ENCODE measurements at regions not wholly inside any gene's neighbourhood (a gene's known extent, or its start where the extent isn't known, plus 50 kb on each side); places are given as distances from the start of the nearest gene placed in this dataset.

- ChIA-PET POLR2A (no interaction called here), CTCF (ENCODE audit: low intra/inter-chr PET ratio) (no interaction called here)
- H3K27me3 ChIP-seq (ENCODE audit: control insufficient read depth in 2 of 2, insufficient read depth in 2 of 2, low read length in 2 of 2), result no peaks in the 10 kb centered on the region
- in situ Hi-C loops (cut with MboI) (no loop called here), intact Hi-C loops (cut with micrococcal nuclease) (loop anchor here (10.0 kb wide), 1 partner anchor 141 kb away; no protein-coding TSS in a partner anchor)
- peak overlapping the region; percentile 81; the same call in 2 of the 3 replicates for H3K27ac ChIP-seq (ENCODE audit: extremely low read depth, low read depth, low read length)
- BruUV-seq (replicated peaks), result no TSS peak
- DNase-seq (ENCODE audit: extremely low read depth in 1 of 4, low spot score in 3 of 4), result no peak
- H3K4me3 ChIP-seq, result no peak overlapping the region
- H3K9ac ChIP-seq (ENCODE audit: insufficient read depth in 1 of 2, low read depth in 2 of 2, low read length in 2 of 2), result no peak overlapping the region
- H3K79me2 ChIP-seq (ENCODE audit: control insufficient read depth, insufficient read depth, low read length), result no peaks in the 10 kb centered on the region
- TF ChIP-seq ADNP (tag; IDR thresholded peaks at IDR 0.05) (peak; percentile 85), ZKSCAN1 (IDR thresholded peaks at IDR 0.05; ENCODE audit: low read depth, low read length) (peak; percentile 87), ZNF584 (CRISPR knock-in tag; IDR thresholded peaks at IDR 0.05; ENCODE audit: low read depth) (0 out of 2 replicates have a peak, but pooled peaks have one; percentile 5), RBM25 (IDR thresholded peaks at IDR 0.05; ENCODE audit: low read depth, low read length, severe bottlenecking) (peak; percentile 81), ZNF57 (CRISPR knock-in tag; IDR thresholded peaks at IDR 0.05) (no peak), RBM34 (IDR thresholded peaks at IDR 0.05; ENCODE audit: borderline replicate concordance, insufficient read depth, low read length) (no peak)
- peaks cover 41 to 63% of the 10 kb centered on the region in 2 experiments for H3K4me1 ChIP-seq (replicated peaks in 1 of 2; ENCODE audit: control insufficient read depth in 2 of 2, insufficient read depth in 2 of 2, low read length in 2 of 2)
- H3K4me2 ChIP-seq (ENCODE audit: insufficient read depth, low read length), result peak overlapping the region; percentile 72
- peak overlapping the region; percentile 95 for H2AFZ ChIP-seq (ENCODE audit: low read depth, low read length)
- no peaks in the 10 kb centered on the region for H3K9me1 ChIP-seq (ENCODE audit: control insufficient read depth, insufficient read depth, low read length)
- H3K9me3 ChIP-seq (replicated peaks; ENCODE audit: control insufficient read depth, insufficient read depth, low read depth, low read length), result no peaks in the 10 kb centered on the region
- no peak for FAIRE-seq
- no peaks in the 10 kb centered on the region for H3K36me3 ChIP-seq (ENCODE audit: control insufficient read depth, insufficient read depth, low read length)
- no peak for ATAC-seq
- WGBS (ENCODE audit: insufficient coverage, low coverage, missing lambda C conversion rate), result 89% methylated on average over 6 of the region's 6 CpGs
- no peaks in the 10 kb centered on the region for H4K20me1 ChIP-seq (replicated peaks; ENCODE audit: control insufficient read depth, insufficient read depth, low read length)
Measured at GRCh38 chr5:173765661-173766060, 122.5 kb upstream of the CPEB4 start.

All from K562 (cell line).